HUDEP-2 (cell line): ENCODE measurements at regions not wholly inside any gene's neighbourhood (a gene's known extent, or its start where the extent isn't known, plus 50 kb on each side); places are given as distances from the start of the nearest gene placed in this dataset.

Experiments used
- DNase-seq, 76 experiments: peaks; one replicate each; lab custom pipeline; 2025; ENCODE audit not compliant: unreplicated experiment in 76 of 76; lab: John Stamatoyannopoulos, UW

GRCh38 chr3:146313031-146313745 lies 62.3 kb upstream of the PLSCR4 start:
- no peak for DNase-seq

GRCh38 chr3:146308682-146309081 lies 57.8 kb upstream of the PLSCR4 start:
- DNase-seq = no peak

- no peak for DNase-seq
Measured at GRCh38 chr3:146308222-146308621, 57.3 kb upstream of the PLSCR4 start.

- no peak for DNase-seq
Measured at GRCh38 chr3:146307456-146307725, 56.5 kb upstream of the PLSCR4 start.

- no peak for DNase-seq
Measured at GRCh38 chr3:146306656-146307455, 56.0 kb upstream of the PLSCR4 start.

- DNase-seq = no peak
Measured at GRCh38 chr3:146305808-146306423, 55.0 kb upstream of the PLSCR4 start.

- DNase-seq = no peak
Measured at GRCh38 chr3:146300768-146301167, 49.9 kb upstream of the PLSCR4 start.
